ENCODE measurements at regions not wholly inside any gene's neighbourhood (a gene's known extent, or its start where the extent isn't known, plus 50 kb on each side); places are given as distances from the start of the nearest gene placed in this dataset.

- peak overlapping the region; percentile 69 for H3K4me3 Mint-ChIP-seq (ENCODE audit: unreplicated experiment)
- H3K4me1 Mint-ChIP-seq (ENCODE audit: unreplicated experiment), result peaks cover 23% of the 10 kb centered on the region
- peaks cover 3% of the 10 kb centered on the region for H3K27me3 Mint-ChIP-seq (ENCODE audit: unreplicated experiment)
- H3K36me3 Mint-ChIP-seq (ENCODE audit: low read depth, unreplicated experiment), result no peaks in the 10 kb centered on the region
- no peaks in the 10 kb centered on the region for H3K9me3 Mint-ChIP-seq (ENCODE audit: unreplicated experiment)
- H3K27ac Mint-ChIP-seq (ENCODE audit: unreplicated experiment), result peak overlapping the region; percentile 91
- TF ChIP-seq, protein P1, sequence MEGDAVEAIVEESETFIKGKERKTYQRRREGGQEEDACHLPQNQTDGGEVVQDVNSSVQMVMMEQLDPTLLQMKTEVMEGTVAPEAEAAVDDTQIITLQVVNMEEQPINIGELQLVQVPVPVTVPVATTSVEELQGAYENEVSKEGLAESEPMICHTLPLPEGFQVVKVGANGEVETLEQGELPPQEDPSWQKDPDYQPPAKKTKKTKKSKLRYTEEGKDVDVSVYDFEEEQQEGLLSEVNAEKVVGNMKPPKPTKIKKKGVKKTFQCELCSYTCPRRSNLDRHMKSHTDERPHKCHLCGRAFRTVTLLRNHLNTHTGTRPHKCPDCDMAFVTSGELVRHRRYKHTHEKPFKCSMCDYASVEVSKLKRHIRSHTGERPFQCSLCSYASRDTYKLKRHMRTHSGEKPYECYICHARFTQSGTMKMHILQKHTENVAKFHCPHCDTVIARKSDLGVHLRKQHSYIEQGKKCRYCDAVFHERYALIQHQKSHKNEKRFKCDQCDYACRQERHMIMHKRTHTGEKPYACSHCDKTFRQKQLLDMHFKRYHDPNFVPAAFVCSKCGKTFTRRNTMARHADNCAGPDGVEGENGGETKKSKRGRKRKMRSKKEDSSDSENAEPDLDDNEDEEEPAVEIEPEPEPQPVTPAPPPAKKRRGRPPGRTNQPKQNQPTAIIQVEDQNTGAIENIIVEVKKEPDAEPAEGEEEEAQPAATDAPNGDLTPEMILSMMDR (IDR thresholded peaks at IDR 0.05; ENCODE audit: unreplicated experiment), result no peak
- DNase-seq (ENCODE audit: low spot score), result peak; percentile 28
Observed at GRCh38 chr12:124188084-124188483, 106.8 kb upstream of the RFLNA start.

- TF ChIP-seq, protein P1 (IDR thresholded peaks at IDR 0.05; ENCODE audit: unreplicated experiment), result no peak
- Mint-ChIP-seq H3K9me3 (ENCODE audit: unreplicated experiment) (peaks cover 5% of the 10 kb centered on the region), H3K4me1 (ENCODE audit: unreplicated experiment) (peaks cover 23% of the 10 kb centered on the region), H3K4me3 (ENCODE audit: unreplicated experiment) (peak overlapping the region; percentile 69), H3K36me3 (ENCODE audit: low read depth, unreplicated experiment) (no peaks in the 10 kb centered on the region), H3K27ac (ENCODE audit: unreplicated experiment) (peak overlapping the region; percentile 91), H3K27me3 (ENCODE audit: unreplicated experiment) (peaks cover 3% of the 10 kb centered on the region)
- peak; percentile 22 for DNase-seq (ENCODE audit: low spot score)
Observed at GRCh38 chr12:124188561-124189405, 106.1 kb upstream of the RFLNA start.

DNA sequence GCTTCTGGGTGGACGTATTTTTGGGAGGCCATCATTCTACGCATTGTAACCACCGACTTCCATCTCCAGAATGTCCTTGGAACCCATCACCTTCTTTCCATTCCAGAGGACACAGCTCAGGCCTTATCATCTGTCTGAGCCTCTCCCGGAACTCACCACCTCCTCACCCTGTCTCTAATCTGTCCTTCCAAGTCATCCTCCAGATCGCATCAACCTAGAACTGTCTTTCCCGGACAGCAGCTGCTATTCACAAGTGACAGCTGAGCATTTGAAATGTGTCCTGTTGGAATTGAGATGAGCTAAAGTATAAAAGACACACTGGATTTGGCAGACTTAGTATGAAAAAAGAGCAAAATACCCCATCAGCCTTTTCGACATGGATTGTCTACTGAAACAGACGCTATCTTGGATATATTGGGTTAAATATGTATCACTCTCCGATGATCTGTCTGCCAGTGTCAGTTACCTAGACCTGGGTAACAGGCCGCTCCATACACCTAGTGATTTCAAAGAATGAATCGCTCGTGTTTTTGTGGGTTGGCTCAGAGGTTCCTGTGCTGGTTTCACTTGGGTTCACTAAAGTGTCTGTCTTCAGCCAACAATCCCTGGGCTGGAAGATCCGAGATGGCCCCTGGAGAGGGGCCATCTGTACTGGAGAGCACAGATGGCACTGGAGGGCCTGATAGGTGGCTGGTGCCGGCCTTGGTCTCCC is 104.4 kb upstream of the RFLNA start:
- no peak for DNase-seq (ENCODE audit: low spot score)
- peaks cover 5% of the 10 kb centered on the region for H3K9me3 Mint-ChIP-seq (ENCODE audit: unreplicated experiment)
- no peak overlapping the region for H3K4me3 Mint-ChIP-seq (ENCODE audit: unreplicated experiment)
- peaks cover 1% of the 10 kb centered on the region for H3K27me3 Mint-ChIP-seq (ENCODE audit: unreplicated experiment)
- no peaks in the 10 kb centered on the region for H3K36me3 Mint-ChIP-seq (ENCODE audit: low read depth, unreplicated experiment)
- peaks cover 23% of the 10 kb centered on the region for H3K4me1 Mint-ChIP-seq (ENCODE audit: unreplicated experiment)
- TF ChIP-seq, protein P1 (IDR thresholded peaks at IDR 0.05; ENCODE audit: unreplicated experiment), result no peak
- H3K27ac Mint-ChIP-seq (ENCODE audit: unreplicated experiment), result peak overlapping the region; percentile 5

- DNase-seq (ENCODE audit: low spot score), result no peak
- no peaks in the 10 kb centered on the region for H3K36me3 Mint-ChIP-seq (ENCODE audit: low read depth, unreplicated experiment)
- H3K27ac Mint-ChIP-seq (ENCODE audit: unreplicated experiment), result no peak overlapping the region
- H3K27me3 Mint-ChIP-seq (ENCODE audit: unreplicated experiment), result peaks cover 1% of the 10 kb centered on the region
- H3K4me1 Mint-ChIP-seq (ENCODE audit: unreplicated experiment), result peaks cover 23% of the 10 kb centered on the region
- TF ChIP-seq, protein P1 (IDR thresholded peaks at IDR 0.05; ENCODE audit: unreplicated experiment), result no peak
- H3K4me3 Mint-ChIP-seq (ENCODE audit: unreplicated experiment), result no peak overlapping the region
- peaks cover 5% of the 10 kb centered on the region for H3K9me3 Mint-ChIP-seq (ENCODE audit: unreplicated experiment)
Observed at GRCh38 chr12:124191024-124191359, 103.9 kb upstream of the RFLNA start.

GRCh38 chr12:124191966-124192365 is 102.9 kb upstream of the RFLNA start:
- Mint-ChIP-seq H3K27ac (ENCODE audit: unreplicated experiment) (no peak overlapping the region), H3K4me3 (ENCODE audit: unreplicated experiment) (no peak overlapping the region), H3K9me3 (ENCODE audit: unreplicated experiment) (peaks cover 5% of the 10 kb centered on the region), H3K27me3 (ENCODE audit: unreplicated experiment) (peaks cover 1% of the 10 kb centered on the region), H3K36me3 (ENCODE audit: low read depth, unreplicated experiment) (no peaks in the 10 kb centered on the region), H3K4me1 (ENCODE audit: unreplicated experiment) (peaks cover 23% of the 10 kb centered on the region)
- no peak for DNase-seq (ENCODE audit: low spot score)
- TF ChIP-seq, protein P1 (IDR thresholded peaks at IDR 0.05; ENCODE audit: unreplicated experiment), result no peak

Measured in endothelial cell (in vitro differentiated cells).